GM21619 (cell line): ENCODE measurements at regions not wholly inside any gene's neighbourhood (a gene's known extent, or its start where the extent isn't known, plus 50 kb on each side); places are given as distances from the start of the nearest gene placed in this dataset.

Experiments
- ATAC-seq: cut with Tn5 transposase; IDR thresholded peaks from one replicate; pipeline ENCODE4 v1.9.1; 2021; ENCODE audit not compliant: unreplicated experiment

DNA sequence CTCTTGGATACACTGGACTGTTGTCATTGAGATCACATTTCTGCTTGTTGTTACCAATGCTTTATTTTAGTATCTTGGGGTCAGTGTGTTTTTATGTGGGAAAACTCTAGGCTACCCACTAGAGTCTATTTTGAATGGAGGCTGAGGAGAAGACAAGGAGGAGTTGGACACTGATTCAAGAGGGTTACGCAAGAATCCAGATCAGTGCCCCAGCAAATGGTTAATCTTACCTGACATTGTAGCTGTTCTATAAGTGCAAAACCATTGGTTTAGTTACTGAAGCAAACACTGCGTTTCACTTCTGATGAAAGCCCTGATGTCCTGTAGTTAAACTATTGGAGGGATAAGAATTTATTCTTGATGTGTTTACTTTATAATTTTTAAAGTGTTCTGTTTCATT is 331.1 kb upstream of the NR3C2 start:
- no peak for ATAC-seq

DNA sequence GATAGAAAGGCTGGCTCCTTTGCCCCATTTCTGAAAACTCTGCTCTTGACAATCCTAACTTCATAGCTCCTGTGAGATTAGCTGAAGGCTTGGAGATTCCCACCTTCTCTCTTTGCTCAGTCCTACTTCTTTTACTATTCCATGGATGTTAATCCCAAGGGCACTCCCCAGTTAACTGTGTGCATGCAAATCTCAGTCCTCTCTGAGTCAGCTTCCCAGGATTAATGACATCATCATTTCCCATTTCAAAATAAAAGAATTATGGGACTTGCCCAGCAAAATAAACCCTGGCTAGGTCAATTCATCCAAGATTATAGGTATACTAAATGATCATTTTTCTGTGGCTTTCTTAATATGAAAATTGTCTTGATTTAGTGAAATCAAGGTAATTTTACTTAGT is 328.6 kb upstream of the NR3C2 start:
- ATAC-seq: no peak

DNA sequence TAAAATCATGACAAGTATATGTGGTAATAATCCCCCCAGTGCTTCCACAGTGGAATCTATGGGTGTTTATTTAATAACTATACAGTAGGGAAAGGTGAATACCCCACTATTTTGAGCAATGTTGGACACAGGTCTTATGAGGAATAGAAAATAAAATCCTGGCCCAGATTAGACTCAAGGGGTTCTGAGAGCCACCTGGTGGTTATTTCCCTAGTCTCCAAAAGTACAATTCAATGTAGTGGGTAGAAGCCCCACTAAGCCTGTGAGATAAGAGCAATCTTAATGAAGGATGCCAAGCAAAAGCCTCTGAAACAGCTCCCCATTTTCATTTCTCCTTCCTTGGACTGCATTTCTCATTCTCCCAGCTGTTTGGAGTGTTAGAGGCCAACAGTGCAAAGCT is 328.2 kb upstream of the NR3C2 start:
- ATAC-seq: no peak

- ATAC-seq: no peak
These were observed 322.5 kb upstream of the NR3C2 start for GRCh38 chr4:148764720-148765119.

DNA sequence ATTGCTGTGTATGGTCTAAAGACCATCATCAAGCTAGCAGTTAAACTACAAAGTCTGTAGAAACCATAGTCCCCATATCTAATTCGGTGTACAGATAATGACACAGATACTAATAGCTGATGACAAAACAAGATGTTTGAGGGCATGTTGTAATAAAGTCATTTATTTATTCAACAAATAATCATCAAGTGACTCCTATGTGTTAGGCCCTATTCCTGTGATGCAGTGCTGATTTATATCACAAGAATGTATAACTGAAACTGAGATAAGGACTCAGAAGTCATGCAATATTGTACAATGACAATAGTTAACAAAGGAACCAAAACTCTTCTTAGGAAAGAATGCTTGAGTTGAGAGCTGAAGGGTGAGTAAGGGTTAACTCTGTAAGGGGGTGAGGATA is 315.0 kb upstream of the NR3C2 start:
- ATAC-seq: no peak

DNA sequence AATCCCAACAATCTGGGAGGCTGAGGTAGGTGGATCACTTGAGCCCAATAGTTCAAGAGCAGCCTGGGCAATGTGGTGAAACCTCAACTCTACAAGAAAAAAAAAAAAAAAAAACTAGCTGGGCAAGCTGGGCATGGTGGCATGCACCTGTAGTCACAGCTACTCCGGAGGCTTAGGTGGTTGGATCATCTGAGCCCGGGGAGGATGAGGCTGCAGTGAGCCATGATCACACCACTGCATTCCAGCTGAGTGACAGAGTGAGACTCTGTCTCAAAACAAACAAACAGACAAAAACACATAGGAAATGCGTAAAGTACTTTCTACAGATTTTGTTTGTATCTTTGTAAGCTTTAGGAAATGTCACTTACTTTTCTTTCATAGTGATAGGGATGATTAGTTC is 307.2 kb upstream of the NR3C2 start:
- no peak for ATAC-seq

- no peak for ATAC-seq
These were observed 305.6 kb upstream of the NR3C2 start for GRCh38 chr4:148747721-148748268.

- ATAC-seq: no peak
These were observed 298.5 kb upstream of the NR3C2 start for GRCh38 chr4:148740701-148741100.

DNA sequence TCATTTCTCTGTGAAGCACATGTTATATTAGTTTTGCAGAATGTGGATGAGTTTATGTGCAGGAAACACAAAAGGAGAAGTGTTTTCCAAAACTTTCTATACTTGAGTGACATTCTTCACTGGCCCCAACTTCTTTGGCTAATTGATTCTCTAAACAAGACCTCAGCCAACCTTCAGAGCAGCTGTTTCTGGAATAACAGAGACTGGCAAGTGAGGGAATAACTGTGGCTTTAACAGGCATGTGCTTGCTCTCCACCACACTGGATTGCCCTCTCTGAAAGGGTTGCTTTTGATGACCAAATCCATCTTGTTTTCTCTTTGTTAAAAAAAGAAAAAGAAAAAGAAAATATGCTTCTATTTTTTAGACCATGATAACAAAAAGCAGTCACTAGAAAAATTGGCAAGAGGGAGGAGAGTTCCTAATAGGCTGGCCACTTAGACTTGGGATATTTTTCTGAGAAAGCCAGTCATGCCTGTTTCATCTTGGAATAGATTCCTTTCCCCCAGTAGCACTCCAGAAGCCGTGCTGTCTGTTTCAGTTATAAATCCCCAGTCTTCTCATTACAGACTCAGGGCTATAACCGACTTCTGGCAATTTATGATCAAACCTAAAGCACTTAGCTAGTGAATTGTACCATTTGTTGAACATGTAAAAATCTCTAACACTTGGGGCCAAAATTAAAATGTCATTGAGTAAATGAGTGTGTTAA is 295.0 kb upstream of the NR3C2 start:
- no peak for ATAC-seq

GRCh38 chr4:148735432-148736155 is 293.4 kb upstream of the NR3C2 start:
- no peak for ATAC-seq

DNA sequence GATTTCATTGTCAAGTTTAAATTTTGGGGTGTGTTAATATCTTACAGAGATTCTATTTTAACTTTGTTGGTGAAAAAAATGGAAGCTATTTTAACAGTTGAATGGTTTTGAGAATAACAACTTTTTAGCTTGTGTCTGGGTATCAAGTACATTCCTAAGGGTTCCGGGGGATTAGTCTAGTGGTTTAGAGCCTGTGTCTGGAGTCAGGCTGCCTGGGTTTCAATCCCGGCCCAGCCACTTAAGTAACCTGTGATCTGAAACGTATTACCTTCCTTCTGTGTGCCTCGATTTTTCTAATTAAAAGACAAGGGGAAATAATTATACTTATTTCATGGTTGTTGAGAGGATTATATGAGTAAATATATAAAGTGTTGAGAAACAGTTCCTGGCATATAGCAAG is 288.6 kb upstream of the NR3C2 start:
- no peak for ATAC-seq

GRCh38 chr4:148730082-148730640 is 287.9 kb upstream of the NR3C2 start:
- ATAC-seq: no peak

DNA sequence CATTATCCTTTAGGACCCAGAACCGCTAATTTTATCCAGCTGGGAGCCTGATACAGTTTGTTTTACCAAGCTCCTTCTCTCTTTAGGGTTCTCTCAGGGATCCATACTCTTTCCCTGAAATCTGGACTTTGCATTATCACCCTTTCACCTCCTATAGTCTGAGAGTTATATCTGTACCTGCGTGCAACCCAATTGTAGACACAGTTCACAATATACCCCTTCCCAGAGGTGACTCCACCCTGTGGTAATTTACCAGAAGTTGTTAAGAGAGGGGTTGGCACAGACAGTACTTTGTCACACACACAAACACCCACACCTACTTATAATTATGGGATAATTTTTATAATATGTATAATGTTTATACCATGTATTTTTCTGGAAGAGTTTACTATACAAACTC is 275.8 kb upstream of the NR3C2 start:
- no peak for ATAC-seq

DNA sequence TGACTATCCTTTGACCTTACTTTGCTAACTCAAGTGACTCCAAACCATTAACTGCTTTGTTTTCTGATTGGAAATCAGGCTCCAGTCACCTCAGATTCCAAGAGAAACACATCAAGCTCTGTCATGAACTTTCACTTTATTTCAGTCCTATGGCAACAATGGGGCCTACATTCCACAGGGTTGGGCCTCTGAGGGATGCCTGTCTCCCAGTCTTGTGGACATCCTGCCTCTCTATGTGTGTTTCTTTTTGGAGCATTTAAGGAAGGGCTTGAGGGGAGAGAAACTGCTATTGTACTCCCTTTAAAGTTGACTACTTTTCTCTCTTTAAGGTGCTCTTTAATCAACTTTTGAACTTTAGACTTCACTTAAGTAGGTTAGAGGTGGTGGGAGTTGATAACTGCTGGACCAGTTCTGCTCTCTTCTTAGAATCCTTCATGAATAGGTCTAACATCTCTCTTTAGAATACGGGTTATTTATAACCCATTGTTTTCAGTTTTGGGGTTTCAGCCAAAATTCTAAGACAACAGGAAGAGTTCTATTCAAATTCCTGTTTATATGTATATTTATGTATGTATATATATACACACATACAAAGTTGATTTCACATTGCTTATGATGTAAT is 274.3 kb upstream of the NR3C2 start:
- ATAC-seq: no peak

GRCh38 chr4:148704291-148704690 is 262.1 kb upstream of the NR3C2 start:
- no peak for ATAC-seq

- ATAC-seq: no peak
These were observed 252.5 kb upstream of the NR3C2 start for GRCh38 chr4:148694702-148695101.

DNA sequence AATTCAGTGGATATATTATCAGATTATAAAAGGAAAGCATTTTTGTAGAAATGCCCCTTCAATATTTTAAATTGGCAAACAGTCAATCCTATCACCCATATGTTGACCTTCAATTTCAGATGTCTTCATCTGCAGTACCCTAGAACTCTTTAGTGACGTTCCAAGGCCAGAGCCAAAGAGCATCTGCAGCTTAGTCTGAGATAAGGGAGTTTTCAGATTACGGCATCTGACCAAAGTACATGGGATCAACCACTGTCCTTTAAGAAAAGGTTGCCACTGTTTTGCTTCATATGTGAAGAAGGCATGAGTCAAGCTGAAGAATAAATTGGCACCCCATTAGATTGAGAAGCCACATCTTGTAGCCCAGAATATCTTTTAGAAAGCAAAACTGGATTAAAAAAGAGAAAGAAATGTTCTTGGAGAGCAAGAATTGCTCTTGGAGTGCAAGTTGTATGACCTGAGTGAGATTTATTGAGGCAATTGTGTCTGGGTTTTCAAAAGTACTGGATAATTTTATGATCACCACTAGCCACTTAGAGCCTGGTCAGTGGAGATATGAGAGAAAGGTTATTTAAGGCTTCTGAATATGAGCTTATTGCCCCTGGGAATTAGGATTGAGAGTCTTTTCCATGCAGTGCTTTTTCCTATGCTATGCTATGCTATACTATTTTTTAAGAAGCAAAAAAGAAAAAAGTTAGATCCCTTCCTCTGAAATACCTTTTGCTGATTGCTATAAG is 251.9 kb upstream of the NR3C2 start:
- no peak for ATAC-seq

DNA sequence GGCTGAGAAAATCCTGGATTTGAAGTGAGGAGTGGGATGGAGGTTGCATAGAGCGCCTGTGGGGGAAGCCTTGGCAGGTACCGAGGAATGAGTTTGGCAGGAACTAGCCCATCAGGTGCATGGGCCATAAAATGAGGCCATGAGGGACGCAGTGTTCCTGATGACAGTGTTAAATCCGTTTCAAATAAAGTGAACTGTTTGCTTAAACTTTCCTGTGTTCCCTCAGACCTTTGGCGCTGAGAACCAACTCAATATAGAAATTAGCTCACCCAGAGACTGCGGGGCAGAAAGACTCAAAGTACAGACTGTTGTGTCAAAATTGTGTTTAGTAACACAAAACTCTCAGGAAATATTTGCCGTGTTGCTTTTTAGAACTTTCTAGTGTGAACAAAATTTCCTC is 250.0 kb upstream of the NR3C2 start:
- no peak for ATAC-seq

DNA sequence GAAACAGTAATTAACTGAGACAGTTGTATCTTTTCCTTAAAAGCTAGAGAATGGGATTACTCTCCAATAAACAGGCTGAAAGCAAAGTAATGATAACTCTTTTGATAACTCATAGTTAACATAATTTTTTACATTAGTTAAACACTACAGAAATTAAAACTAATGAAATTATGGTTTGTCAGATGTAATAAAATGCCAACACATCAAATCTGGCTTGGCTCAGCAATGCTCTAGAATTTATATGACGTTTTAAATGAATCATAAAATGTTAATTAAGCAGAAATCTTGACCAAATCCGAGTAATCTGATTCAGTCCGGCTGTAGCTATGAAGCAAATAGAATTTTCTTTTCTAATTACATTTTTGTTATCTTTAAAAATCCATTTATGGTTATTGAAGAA is 244.2 kb upstream of the NR3C2 start:
- ATAC-seq: no peak

DNA sequence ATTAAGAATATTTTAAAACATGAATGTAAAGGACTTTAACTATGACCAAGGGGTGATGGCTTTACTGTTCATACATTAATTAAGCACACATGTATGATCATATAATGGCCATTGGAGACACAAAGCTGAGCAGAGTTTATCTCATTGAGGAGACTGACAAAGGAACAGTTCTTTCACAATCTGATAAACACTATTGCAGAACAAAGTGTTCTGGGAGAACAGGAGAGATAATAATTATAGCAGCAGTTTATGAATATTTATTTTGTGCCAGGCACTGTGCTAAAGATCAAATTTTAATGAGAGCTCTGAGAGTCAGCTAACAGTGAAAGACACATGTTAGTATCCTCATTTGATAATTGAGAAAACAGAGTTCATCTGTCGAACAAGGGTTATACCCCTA is 242.4 kb upstream of the NR3C2 start:
- no peak for ATAC-seq

- no peak for ATAC-seq
These were observed 238.7 kb upstream of the NR3C2 start for GRCh38 chr4:148680884-148681283.
